Breast epithelium (tissue), 4 donors: ENCODE measurements at regions not wholly inside any gene's neighbourhood (a gene's known extent, or its start where the extent isn't known, plus 50 kb on each side); places are given as distances from the start of the nearest gene placed in this dataset.

Experiments
- DNase-seq, 2 donors: peaks; one replicate each; pipeline ENCODE4 v3.0.0-alpha.2; 2019; ENCODE audit warnings: low spot score in 2 of 2
- H3K27ac ChIP-seq, 2 donors: fragments of 200-600 bp; sonication (generic) in 1 of 2; one replicate each; pipeline ENCODE4 v1.5.1; 2016 to 2019; ENCODE audit warnings: mild to moderate bottlenecking in 1 of 2
- H3K27me3 ChIP-seq, 2 donors: fragments of 200-600 bp; sonication (generic) in 1 of 2; one replicate each; pipeline versions ENCODE4 v1.5.1 to v1.6.0; 2017 to 2019; ENCODE audit warnings: control low read depth in 1 of 2, mild to moderate bottlenecking in 1 of 2
- H3K36me3 ChIP-seq: fragments of 200-600 bp; one replicate; pipeline ENCODE4 v1.5.1; 2019
- H3K4me1 ChIP-seq, 2 donors: fragments of 200-600 bp; sonication (generic); one replicate each; pipeline ENCODE4 v1.5.1; 2016 to 2019; ENCODE audit warnings: control low read depth in 1 of 2
- H3K4me3 ChIP-seq, 3 donors: fragments of 200-600 bp; sonication (generic); 1 replicate in 2 of 3; 2 replicates in 1 of 3; pipeline ENCODE4 v1.5.1; 2016 to 2019; ENCODE audit warnings: mild to moderate bottlenecking in 3 of 3, moderate library complexity in 2 of 3
- H3K9me3 ChIP-seq, 2 donors: fragments of 200-600 bp; sonication (generic) in 1 of 2; one replicate each; pipeline ENCODE4 v1.5.1; 2016 to 2019; ENCODE audit warnings: control low read depth in 1 of 2
- CTCF ChIP-seq, 3 donors: fragments of 450-650 bp; IDR thresholded peaks; one replicate each; pipeline ENCODE4 v1.5.1; 2016 to 2017; ENCODE audit warnings: antibody characterized with exemption in 3 of 3, mild to moderate bottlenecking in 3 of 3, moderate library complexity in 3 of 3
- POLR2A ChIP-seq: fragments of 450-650 bp; IDR thresholded peaks from one replicate; pipeline ENCODE4 v1.6.1; 2016; ENCODE audit warnings: antibody characterized with exemption, mild to moderate bottlenecking, moderate library complexity
- POLR2AphosphoS5 ChIP-seq, 3 donors: sonication (generic); formaldehyde crosslinking; IDR thresholded peaks; one replicate each; pipeline ENCODE4 v1.6.1; 2017; ENCODE audit warnings: antibody characterized with exemption in 3 of 3
- intact Hi-C: fragments of 100-400 bp; cut with DNase I; formaldehyde crosslinking; loops from one replicate; pipeline ENCODE4 v1.15.1; 2023; ENCODE audit warnings: low total_unique reads

GRCh38 chrX:79089896-79090584, 54.4 kb upstream of the GPR174 start:
- TF ChIP-seq POLR2A (no peak), POLR2AphosphoS5 (IDR thresholded peaks at IDR 0.05) (no peak), CTCF (IDR thresholded peaks at IDR 0.05) (no peak)
- DNase-seq, result no peak
- intact Hi-C loops, result no loop called here
- no peaks in the 10 kb centered on the region for H3K36me3 ChIP-seq
- no peaks in the 10 kb centered on the region for H3K4me1 ChIP-seq
- no peak overlapping the region for H3K4me3 ChIP-seq
- no peaks in the 10 kb centered on the region for H3K9me3 ChIP-seq
- H3K27me3 ChIP-seq, result peaks cover 0 to 6% of the 10 kb centered on the region in 2 donors
- no peak overlapping the region for H3K27ac ChIP-seq

DNA sequence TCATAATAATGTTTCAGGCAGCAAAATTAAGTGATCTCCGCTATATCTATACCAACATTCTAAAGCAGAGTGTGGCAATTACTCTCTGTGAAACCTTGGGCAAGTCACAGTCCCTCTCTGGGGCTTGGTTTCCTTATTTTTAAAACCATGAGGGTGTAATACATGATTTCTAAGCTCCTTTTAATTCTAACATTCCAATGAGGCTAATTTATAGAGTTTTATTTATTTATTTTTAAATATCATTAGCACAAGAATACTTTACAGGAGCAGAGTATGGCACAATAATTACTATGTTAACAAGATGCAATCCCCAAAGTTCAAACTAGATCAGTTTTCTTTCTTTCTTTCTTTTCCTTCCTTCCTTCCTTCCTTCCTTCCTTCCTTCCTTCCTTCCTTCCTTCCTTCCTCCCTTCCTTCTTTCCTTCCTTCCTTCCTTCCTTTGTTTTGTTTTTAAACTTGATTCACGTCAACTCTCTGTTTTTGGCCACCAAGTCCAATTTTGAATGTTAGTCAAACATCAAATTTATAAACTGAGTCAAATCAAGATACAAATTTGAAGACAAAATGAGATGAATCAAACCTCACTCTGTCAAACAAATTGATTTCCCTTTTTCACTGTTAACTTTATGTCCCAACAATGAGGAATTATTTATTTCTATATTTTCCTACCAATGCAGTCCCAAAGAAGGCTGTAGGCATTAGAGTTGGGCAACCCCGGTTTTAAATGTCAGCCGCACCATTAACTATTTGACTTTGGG, 50.2 kb upstream of the GPR174 start:
- Histone ChIP-seq H3K4me3 (no peak overlapping the region), H3K4me1 (no peaks in the 10 kb centered on the region), H3K27ac (no peak overlapping the region), H3K9me3 (no peaks in the 10 kb centered on the region), H3K36me3 (no peaks in the 10 kb centered on the region), H3K27me3 (peaks cover 0 to 27% of the 10 kb centered on the region in 2 donors)
- no peak for DNase-seq
- intact Hi-C loops, result no loop called here
- TF ChIP-seq POLR2AphosphoS5 (IDR thresholded peaks at IDR 0.05) (no peak), POLR2A (no peak), CTCF (IDR thresholded peaks at IDR 0.05) (no peak)
